Subcutaneous abdominal adipose tissue (tissue), 5 donors: ENCODE measurements at regions not wholly inside any gene's neighbourhood (a gene's known extent, or its start where the extent isn't known, plus 50 kb on each side); places are given as distances from the start of the nearest gene placed in this dataset.

ENCODE experiments used
- H3K27ac ChIP-seq: one replicate; pipeline ENCODE4 v1.7.0; 2013; ENCODE audit warnings: low read depth, mild to moderate bottlenecking, inconsistent platforms, low read length, moderate library complexity
- H3K27me3 ChIP-seq, 5 donors: one replicate each; pipeline ENCODE4 v1.7.0; 2013; ENCODE audit warnings: low read length in 5 of 5, inconsistent platforms in 1 of 5; ENCODE audit not compliant: control insufficient read depth in 5 of 5, insufficient read depth in 4 of 5
- H3K36me3 ChIP-seq, 5 donors: one replicate each; pipeline ENCODE4 v1.7.0; 2013; ENCODE audit warnings: low read length in 5 of 5; ENCODE audit not compliant: control insufficient read depth in 5 of 5, insufficient read depth in 5 of 5
- H3K4me1 ChIP-seq, 5 donors: one replicate each; pipeline ENCODE4 v1.7.0; 2013; ENCODE audit warnings: low read length in 5 of 5, mild to moderate bottlenecking in 3 of 5, moderate library complexity in 1 of 5; ENCODE audit not compliant: control insufficient read depth in 5 of 5, insufficient read depth in 5 of 5
- H3K4me3 ChIP-seq, 5 donors: one replicate each; pipeline ENCODE4 v1.7.0; 2013; ENCODE audit warnings: low read length in 5 of 5, low read depth in 1 of 5
- H3K9ac ChIP-seq, 5 donors: one replicate each; pipeline ENCODE4 v1.7.0; 2013; ENCODE audit warnings: low read length in 5 of 5, mild to moderate bottlenecking in 4 of 5, moderate library complexity in 3 of 5
- H3K9me3 ChIP-seq, 5 donors: one replicate each; pipeline ENCODE4 v1.7.0; 2013; ENCODE audit warnings: low read length in 5 of 5; ENCODE audit not compliant: control insufficient read depth in 5 of 5
- donor health status: healthy.
- donor health status: healthy.
- donor health status: healthy.
- donor health status: healthy.
- donor health status: healthy.

- Histone ChIP-seq H3K36me3 (no peaks in the 10 kb centered on the region), H3K4me1 (no peaks in the 10 kb centered on the region), H3K9me3 (peaks cover 0 to 2% (median 0%) of the 10 kb centered on the region in 5 donors), H3K27ac (no peak overlapping the region), H3K9ac (no peak overlapping the region), H3K4me3 (no peak overlapping the region), H3K27me3 (no peaks in the 10 kb centered on the region)
Observed at GRCh38 chr18:41602034-41602433, 353.0 kb upstream of the PIK3C3 start.

- no peaks in the 10 kb centered on the region for H3K27me3 ChIP-seq
- no peaks in the 10 kb centered on the region for H3K9me3 ChIP-seq
- no peak overlapping the region for H3K9ac ChIP-seq
- no peaks in the 10 kb centered on the region for H3K36me3 ChIP-seq
- no peak overlapping the region for H3K4me3 ChIP-seq
- H3K27ac ChIP-seq = no peak overlapping the region
- no peaks in the 10 kb centered on the region for H3K4me1 ChIP-seq
Observed at GRCh38 chr18:41600693-41601391, 354.2 kb upstream of the PIK3C3 start.

DNA sequence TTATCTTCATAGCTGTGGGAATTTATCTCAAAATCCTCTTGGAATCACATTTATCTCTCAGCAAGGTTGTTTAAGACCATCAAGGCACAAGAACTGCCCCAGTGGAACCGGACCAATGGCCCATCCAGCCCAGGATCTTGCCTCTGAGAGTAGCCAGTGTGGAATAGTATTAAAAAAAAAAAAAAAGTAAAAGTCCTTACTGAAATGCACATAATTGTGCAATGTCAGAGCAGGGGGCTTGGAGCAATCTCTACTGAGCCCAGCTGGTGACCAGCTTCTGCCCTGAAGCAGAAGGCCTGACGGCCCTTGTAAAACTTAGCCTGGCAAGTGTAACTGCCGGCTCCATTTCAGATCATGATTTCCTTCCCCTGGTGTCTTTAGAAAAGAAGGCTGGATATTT, 355.6 kb upstream of the PIK3C3 start:
- H3K4me1 ChIP-seq = no peaks in the 10 kb centered on the region
- H3K9me3 ChIP-seq = no peaks in the 10 kb centered on the region
- H3K27ac ChIP-seq = no peak overlapping the region
- H3K4me3 ChIP-seq = no peak overlapping the region
- H3K9ac ChIP-seq = no peak overlapping the region
- no peaks in the 10 kb centered on the region for H3K36me3 ChIP-seq
- no peaks in the 10 kb centered on the region for H3K27me3 ChIP-seq

GRCh38 chr18:41594582-41594981, 360.5 kb upstream of the PIK3C3 start:
- no peaks in the 10 kb centered on the region for H3K4me1 ChIP-seq
- H3K36me3 ChIP-seq = no peaks in the 10 kb centered on the region
- no peak overlapping the region for H3K27ac ChIP-seq
- H3K9me3 ChIP-seq = no peaks in the 10 kb centered on the region
- no peak overlapping the region for H3K9ac ChIP-seq
- no peak overlapping the region for H3K4me3 ChIP-seq
- H3K27me3 ChIP-seq = no peaks in the 10 kb centered on the region

DNA sequence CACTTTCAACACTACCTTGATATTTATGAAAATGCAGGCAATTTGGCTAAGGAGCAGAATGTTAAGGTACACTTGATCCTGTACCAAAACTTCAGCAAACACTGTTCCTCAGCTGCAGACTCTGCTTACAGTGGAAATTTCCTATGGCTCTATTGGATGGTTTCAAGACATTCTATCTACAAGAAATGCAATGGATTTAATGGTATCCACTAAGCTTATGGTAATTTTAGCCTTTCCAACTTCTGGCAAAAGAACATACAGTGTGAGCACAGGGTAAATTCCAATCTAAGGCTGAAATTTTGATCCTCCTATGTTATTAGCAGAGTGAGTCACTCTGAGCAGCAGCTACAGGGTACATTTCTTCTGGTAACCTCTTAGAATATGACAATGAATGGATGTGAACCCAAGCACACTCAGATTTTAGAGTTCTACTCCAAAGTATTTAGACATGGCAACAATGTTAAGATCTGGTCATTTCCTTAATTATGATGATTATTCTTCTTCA, 361.8 kb upstream of the PIK3C3 start:
- no peaks in the 10 kb centered on the region for H3K27me3 ChIP-seq
- no peaks in the 10 kb centered on the region for H3K36me3 ChIP-seq
- no peak overlapping the region for H3K27ac ChIP-seq

GRCh38 chr18:41587976-41588375, 367.1 kb upstream of the PIK3C3 start:
- Histone ChIP-seq H3K27ac (no peak overlapping the region), H3K9me3 (no peaks in the 10 kb centered on the region), H3K36me3 (no peaks in the 10 kb centered on the region), H3K9ac (no peak overlapping the region), H3K27me3 (no peaks in the 10 kb centered on the region), H3K4me3 (no peak overlapping the region), H3K4me1 (no peaks in the 10 kb centered on the region)

More for the DNA sequence above, 361.8 kb upstream of the PIK3C3 start:
- Histone ChIP-seq H3K4me3 (no peak overlapping the region), H3K4me1 (no peaks in the 10 kb centered on the region), H3K9me3 (no peaks in the 10 kb centered on the region), H3K9ac (no peak overlapping the region)

- Histone ChIP-seq H3K9ac (no peak overlapping the region), H3K4me1 (no peaks in the 10 kb centered on the region), H3K27me3 (no peaks in the 10 kb centered on the region), H3K9me3 (no peaks in the 10 kb centered on the region), H3K4me3 (no peak overlapping the region), H3K27ac (no peak overlapping the region), H3K36me3 (no peaks in the 10 kb centered on the region)
Observed at GRCh38 chr18:41585512-41585911, 369.5 kb upstream of the PIK3C3 start.

- Histone ChIP-seq H3K4me1 (no peaks in the 10 kb centered on the region), H3K36me3 (no peaks in the 10 kb centered on the region), H3K9ac (no peak overlapping the region), H3K4me3 (no peak overlapping the region), H3K27me3 (no peaks in the 10 kb centered on the region), H3K9me3 (no peaks in the 10 kb centered on the region), H3K27ac (no peak overlapping the region)
Observed at GRCh38 chr18:41579185-41579584, 375.8 kb upstream of the PIK3C3 start.

- Histone ChIP-seq H3K4me1 (no peaks in the 10 kb centered on the region), H3K36me3 (no peaks in the 10 kb centered on the region), H3K9ac (no peak overlapping the region), H3K27ac (no peak overlapping the region), H3K4me3 (no peak overlapping the region), H3K9me3 (no peaks in the 10 kb centered on the region), H3K27me3 (no peaks in the 10 kb centered on the region)
Observed at GRCh38 chr18:41577529-41577928, 377.5 kb upstream of the PIK3C3 start.

GRCh38 chr18:41576643-41577042, 378.4 kb upstream of the PIK3C3 start:
- Histone ChIP-seq H3K4me1 (no peaks in the 10 kb centered on the region), H3K27me3 (no peaks in the 10 kb centered on the region), H3K9ac (no peak overlapping the region), H3K4me3 (no peak overlapping the region), H3K9me3 (no peaks in the 10 kb centered on the region), H3K36me3 (no peaks in the 10 kb centered on the region), H3K27ac (no peak overlapping the region)
